AG09309 (cell line): ENCODE measurements at regions not wholly inside any gene's neighbourhood (a gene's known extent, or its start where the extent isn't known, plus 50 kb on each side); places are given as distances from the start of the nearest gene placed in this dataset.

Source experiments
- DNase-seq: peaks from one replicate; pipeline ENCODE4 v3.0.0-alpha.2; 2010; ENCODE audit warnings: low read depth
- H3K4me3 ChIP-seq: 2 replicates; pipeline ENCODE4 v1.5.1; 2011; ENCODE audit warnings: mild to moderate bottlenecking, low read depth, low read length, moderate library complexity; ENCODE audit not compliant: control insufficient read depth
- TF ChIP-seq, protein P1 (sequence below): IDR thresholded peaks from 2 replicates; pipeline ENCODE4 v1.5.1; 2011; ENCODE audit warnings: mild to moderate bottlenecking, low read depth, low read length, inconsistent platforms; ENCODE audit not compliant: insufficient read depth, control insufficient read depth; ENCODE audit errors: missing control alignments

DNA sequence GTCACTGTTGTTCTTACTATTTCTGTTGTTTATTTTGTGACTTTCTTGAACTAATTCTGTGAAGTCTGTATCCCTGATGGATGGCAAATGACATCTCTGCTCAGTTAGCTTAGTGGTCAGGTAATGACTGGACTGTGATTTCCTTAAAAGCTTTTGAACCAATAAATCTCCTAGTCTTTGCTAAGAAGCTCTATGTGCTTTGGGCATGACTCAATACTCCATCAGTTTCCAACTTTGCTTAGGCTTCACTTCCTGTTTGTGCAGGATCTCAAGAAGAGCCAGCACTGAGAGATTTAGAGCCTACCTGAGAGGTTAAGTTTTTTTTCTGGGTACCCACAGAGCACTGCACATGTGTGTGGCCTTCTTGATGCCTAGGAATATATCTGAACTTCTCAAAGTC, 329.7 kb upstream of the HTR2A start:
- TF ChIP-seq, protein P1, sequence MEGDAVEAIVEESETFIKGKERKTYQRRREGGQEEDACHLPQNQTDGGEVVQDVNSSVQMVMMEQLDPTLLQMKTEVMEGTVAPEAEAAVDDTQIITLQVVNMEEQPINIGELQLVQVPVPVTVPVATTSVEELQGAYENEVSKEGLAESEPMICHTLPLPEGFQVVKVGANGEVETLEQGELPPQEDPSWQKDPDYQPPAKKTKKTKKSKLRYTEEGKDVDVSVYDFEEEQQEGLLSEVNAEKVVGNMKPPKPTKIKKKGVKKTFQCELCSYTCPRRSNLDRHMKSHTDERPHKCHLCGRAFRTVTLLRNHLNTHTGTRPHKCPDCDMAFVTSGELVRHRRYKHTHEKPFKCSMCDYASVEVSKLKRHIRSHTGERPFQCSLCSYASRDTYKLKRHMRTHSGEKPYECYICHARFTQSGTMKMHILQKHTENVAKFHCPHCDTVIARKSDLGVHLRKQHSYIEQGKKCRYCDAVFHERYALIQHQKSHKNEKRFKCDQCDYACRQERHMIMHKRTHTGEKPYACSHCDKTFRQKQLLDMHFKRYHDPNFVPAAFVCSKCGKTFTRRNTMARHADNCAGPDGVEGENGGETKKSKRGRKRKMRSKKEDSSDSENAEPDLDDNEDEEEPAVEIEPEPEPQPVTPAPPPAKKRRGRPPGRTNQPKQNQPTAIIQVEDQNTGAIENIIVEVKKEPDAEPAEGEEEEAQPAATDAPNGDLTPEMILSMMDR, result no peak
- DNase-seq, result no peak
- H3K4me3 ChIP-seq, result no peak overlapping the region

DNA sequence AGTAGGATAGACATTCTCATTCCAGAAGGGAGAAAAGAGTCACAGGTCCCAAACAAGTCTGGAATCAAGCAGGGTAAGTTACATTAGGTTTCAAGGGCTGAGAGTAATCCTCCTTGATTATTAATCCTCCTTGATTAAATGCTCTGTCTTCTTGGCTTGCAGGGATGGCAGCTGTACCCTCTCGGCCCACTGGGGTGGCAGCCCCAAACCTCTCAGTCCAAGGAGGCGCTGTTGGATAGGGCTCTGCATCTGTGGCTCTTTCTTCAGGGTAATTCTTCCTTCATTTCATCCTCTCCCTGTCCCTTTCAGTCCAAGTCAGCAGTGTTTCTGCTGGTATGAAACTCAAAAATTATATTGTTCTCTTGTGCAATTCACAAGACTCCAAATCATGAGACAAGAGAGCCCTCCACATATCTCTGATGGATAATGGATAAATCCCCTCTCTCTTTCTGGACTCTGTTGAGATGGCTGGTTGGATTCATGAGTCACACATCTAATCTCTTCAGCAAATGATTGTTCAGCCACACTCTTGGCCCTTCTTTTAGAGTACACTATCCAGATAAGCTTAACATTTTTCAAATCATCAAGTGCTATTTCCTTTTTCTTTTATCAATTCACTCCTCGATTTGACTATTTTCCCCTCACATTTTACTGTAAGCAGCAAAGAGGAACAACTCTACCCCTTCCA, 323.7 kb upstream of the HTR2A start:
- no peak for DNase-seq
- TF ChIP-seq, protein P1, result no peak
- no peak overlapping the region for H3K4me3 ChIP-seq

DNA sequence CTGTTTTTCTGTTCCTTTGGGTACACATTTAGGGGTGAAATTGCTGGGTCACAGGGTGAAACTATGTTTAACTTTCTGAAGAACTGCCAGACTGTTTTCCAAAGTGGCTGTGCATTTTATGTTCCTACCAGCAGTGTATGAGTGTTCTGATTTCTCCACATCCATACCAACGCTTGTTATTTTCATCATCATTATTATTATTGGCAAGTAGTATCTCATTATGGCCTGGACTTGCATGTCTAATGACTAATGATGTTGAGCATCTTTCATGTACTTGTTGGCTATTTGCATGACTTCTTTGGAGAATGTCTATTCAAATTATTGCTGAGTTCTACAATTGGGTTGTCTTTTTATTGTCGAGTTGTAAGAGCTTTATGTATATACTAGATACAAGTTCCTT, 321.8 kb upstream of the HTR2A start:
- no peak overlapping the region for H3K4me3 ChIP-seq
- TF ChIP-seq, protein P1, result no peak
- no peak for DNase-seq

DNA sequence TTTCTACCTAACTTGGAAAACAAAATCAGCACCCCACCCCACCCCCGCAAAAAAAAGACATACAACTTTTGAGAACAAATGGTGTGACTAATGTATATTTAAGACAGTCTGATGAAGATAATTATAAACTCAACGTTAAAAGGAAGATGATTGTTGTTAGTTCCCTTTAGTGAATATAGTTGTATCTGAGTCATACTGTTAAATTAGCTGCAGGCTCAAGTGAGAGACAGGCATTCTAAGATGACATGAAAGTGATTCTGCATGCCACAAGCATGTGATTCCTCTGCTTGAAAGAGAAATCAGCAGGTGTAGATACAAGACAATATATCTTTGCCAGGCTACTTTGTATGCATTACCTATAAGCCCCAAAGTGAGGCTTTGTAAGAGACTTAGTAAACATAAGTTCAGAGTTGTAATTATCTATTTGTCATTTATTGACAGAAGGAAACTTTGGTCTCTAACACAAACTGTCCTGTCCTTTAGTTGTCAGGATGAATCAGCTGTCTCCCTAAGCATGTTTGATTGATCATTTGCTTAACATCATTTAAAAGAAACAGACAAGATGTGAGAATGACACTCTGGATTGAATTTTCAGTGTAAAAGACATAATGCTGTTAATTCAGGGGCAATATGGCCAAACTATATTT, 319.4 kb upstream of the HTR2A start:
- H3K4me3 ChIP-seq, result no peak overlapping the region
- no peak for DNase-seq
- TF ChIP-seq, protein P1, result no peak

DNA sequence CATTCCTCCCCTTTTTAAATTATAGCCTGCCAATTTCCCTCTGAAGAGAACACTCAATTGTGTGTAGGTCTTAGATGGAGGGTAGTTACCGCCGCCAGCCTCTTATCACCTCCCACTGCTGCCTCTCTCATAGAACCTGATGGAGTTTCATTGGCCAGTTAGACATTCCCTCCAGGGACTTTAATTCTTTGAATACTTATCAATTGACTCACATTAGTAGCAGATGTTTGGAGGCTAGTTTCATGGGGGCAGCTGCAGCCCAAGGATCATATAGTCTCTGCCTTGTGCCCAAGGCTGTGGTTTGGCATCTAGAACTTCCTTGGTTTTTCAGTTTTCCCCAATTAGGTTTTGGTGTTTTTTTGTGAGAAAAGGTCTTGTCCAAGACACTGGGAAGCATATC, 318.9 kb upstream of the HTR2A start:
- TF ChIP-seq, protein P1, result no peak
- H3K4me3 ChIP-seq, result no peak overlapping the region
- DNase-seq, result peak; percentile 63

DNA sequence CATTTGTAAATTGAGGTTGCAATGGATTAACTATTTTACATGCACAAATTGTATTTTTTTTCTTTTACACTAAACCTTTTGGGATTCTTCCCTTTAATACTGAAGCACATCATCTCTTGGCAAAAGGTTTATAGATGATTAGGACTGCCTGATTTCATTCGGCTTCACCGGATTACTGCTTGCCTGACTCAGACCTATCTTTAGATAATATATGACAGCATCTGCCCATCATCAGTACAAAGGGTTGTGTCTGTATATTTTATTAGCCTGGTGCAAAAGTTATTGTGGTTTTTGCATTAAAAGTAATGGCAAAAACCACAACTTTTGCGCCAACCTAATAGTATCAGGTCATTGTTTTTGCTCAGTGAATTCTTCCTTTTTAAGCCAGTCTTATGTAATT, 316.2 kb upstream of the HTR2A start:
- no peak for DNase-seq
- TF ChIP-seq, protein P1, result no peak
- no peak overlapping the region for H3K4me3 ChIP-seq
